ENCODE measurements at regions not wholly inside any gene's neighbourhood (a gene's known extent, or its start where the extent isn't known, plus 50 kb on each side); places are given as distances from the start of the nearest gene placed in this dataset.

- no peaks in the 10 kb centered on the region for H3K27me3 ChIP-seq (replicated peaks in 1 of 4; ENCODE audit: control extremely low read depth in 1 of 4, control insufficient read depth in 3 of 4, insufficient read depth in 4 of 4, low read length in 3 of 4)
- TF ChIP-seq, protein P1, sequence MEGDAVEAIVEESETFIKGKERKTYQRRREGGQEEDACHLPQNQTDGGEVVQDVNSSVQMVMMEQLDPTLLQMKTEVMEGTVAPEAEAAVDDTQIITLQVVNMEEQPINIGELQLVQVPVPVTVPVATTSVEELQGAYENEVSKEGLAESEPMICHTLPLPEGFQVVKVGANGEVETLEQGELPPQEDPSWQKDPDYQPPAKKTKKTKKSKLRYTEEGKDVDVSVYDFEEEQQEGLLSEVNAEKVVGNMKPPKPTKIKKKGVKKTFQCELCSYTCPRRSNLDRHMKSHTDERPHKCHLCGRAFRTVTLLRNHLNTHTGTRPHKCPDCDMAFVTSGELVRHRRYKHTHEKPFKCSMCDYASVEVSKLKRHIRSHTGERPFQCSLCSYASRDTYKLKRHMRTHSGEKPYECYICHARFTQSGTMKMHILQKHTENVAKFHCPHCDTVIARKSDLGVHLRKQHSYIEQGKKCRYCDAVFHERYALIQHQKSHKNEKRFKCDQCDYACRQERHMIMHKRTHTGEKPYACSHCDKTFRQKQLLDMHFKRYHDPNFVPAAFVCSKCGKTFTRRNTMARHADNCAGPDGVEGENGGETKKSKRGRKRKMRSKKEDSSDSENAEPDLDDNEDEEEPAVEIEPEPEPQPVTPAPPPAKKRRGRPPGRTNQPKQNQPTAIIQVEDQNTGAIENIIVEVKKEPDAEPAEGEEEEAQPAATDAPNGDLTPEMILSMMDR (IDR thresholded peaks at IDR 0.05) = no peak
- no peaks in the 10 kb centered on the region for H3K4me1 ChIP-seq (ENCODE audit: control insufficient read depth in 2 of 2, insufficient read depth in 2 of 2, low read length in 2 of 2)
- no peaks in the 10 kb centered on the region for H3K36me3 ChIP-seq (replicated peaks in 1 of 2; ENCODE audit: control extremely low read depth in 1 of 2, control insufficient read depth in 1 of 2, extremely low read depth in 1 of 2, insufficient read depth in 2 of 2, low read length in 1 of 2)
- Mint-ChIP-seq H3K27me3 (peaks cover 3% of the 10 kb centered on the region), H3K4me3 (no peak overlapping the region), H3K4me1 (peaks cover 2% of the 10 kb centered on the region), H3K27ac (no peak overlapping the region), H3K9me3 (ENCODE audit: insufficient read depth) (no peaks in the 10 kb centered on the region)
- no peak overlapping the region for H2AFZ ChIP-seq (ENCODE audit: insufficient read depth, low read depth, low read length, poor library complexity, severe bottlenecking)
- intact Hi-C loops (cut with micrococcal nuclease) = no loop called here
- H3K79me2 ChIP-seq (ENCODE audit: control insufficient read depth, insufficient read depth, low read length) = no peaks in the 10 kb centered on the region
- no peaks in the 10 kb centered on the region for H4K20me1 ChIP-seq (ENCODE audit: control insufficient read depth, insufficient read depth, low read length, poor library complexity, severe bottlenecking)
- H3K4me2 ChIP-seq (replicated peaks; ENCODE audit: low read depth, low read length, poor library complexity, severe bottlenecking) = no peak overlapping the region
- ChIA-PET POLR2A (no interaction called here), CTCF (no interaction called here)
- no peak overlapping the region for H3K27ac ChIP-seq (ENCODE audit: low read length in 2 of 2)
- no peak for ATAC-seq (ENCODE audit: low read depth)
- peaks cover 0 to 15% (median 0%) of the 10 kb centered on the region in 3 donors for H3K9me3 ChIP-seq (ENCODE audit: control extremely low read depth in 1 of 3, control insufficient read depth in 2 of 3, insufficient read depth in 1 of 3, low read length in 2 of 3)
- 60% methylated on average over 1 of the region's 1 CpG for WGBS (ENCODE audit: insufficient coverage)
- no peak overlapping the region for H3K4me3 ChIP-seq (ENCODE audit: control extremely low read depth in 1 of 5, extremely low read depth in 1 of 5, insufficient read depth in 1 of 5, low read depth in 2 of 5, low read length in 4 of 5)
- DNase-seq = no peak
- no peak overlapping the region for H3K9ac ChIP-seq (ENCODE audit: low read length)
Measured at GRCh38 chr2:6492573-6492972, 373.1 kb downstream of the CMPK2 start.

DNA sequence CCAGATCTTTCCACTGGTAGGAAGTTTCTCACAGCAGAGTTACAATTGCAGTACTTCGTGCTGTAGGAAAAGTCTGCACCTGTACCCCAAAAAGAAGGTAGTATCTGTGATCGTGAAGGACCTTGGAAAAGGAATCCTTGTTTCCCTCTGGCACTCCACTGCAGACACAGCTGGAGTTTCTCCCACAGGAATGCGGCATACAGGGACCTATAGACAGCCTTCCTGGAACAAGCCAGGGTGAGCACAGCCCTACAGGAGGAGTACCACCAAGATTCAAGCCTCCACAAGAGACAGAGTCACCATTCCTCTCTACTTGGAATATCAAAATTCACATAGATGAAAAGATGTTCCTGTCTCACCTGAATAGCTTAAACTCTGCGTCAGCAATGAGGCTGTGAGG lies 372.4 kb downstream of the CMPK2 start:
- H3K4me3 ChIP-seq (ENCODE audit: control extremely low read depth in 1 of 5, extremely low read depth in 1 of 5, insufficient read depth in 1 of 5, low read depth in 2 of 5, low read length in 4 of 5) = no peak overlapping the region
- WGBS (ENCODE audit: insufficient coverage) = 78% methylated on average over 3 of the region's 4 CpGs
- POLR2A ChIA-PET = no interaction called here
- peaks cover 0 to 15% (median 0%) of the 10 kb centered on the region in 3 donors for H3K9me3 ChIP-seq (ENCODE audit: control extremely low read depth in 1 of 3, control insufficient read depth in 2 of 3, insufficient read depth in 1 of 3, low read length in 2 of 3)
- H3K36me3 ChIP-seq (replicated peaks in 1 of 2; ENCODE audit: control extremely low read depth in 1 of 2, control insufficient read depth in 1 of 2, extremely low read depth in 1 of 2, insufficient read depth in 2 of 2, low read length in 1 of 2) = no peaks in the 10 kb centered on the region
- Mint-ChIP-seq H3K4me1 (peaks cover 4% of the 10 kb centered on the region), H3K27me3 (peaks cover 3% of the 10 kb centered on the region), H3K27ac (no peak overlapping the region), H3K4me3 (no peak overlapping the region), H3K9me3 (ENCODE audit: insufficient read depth) (no peaks in the 10 kb centered on the region)
- DNase-seq = no peak
- H3K27ac ChIP-seq (ENCODE audit: low read length in 2 of 2) = no peak overlapping the region
- no peaks in the 10 kb centered on the region for H3K27me3 ChIP-seq (replicated peaks in 1 of 4; ENCODE audit: control extremely low read depth in 1 of 4, control insufficient read depth in 3 of 4, insufficient read depth in 4 of 4, low read length in 3 of 4)
- H3K4me1 ChIP-seq (ENCODE audit: control insufficient read depth in 2 of 2, insufficient read depth in 2 of 2, low read length in 2 of 2) = no peaks in the 10 kb centered on the region
- intact Hi-C loops (cut with micrococcal nuclease) = no loop called here
- no peak overlapping the region for H3K9ac ChIP-seq (ENCODE audit: low read length)
- no peak for ATAC-seq (ENCODE audit: low read depth)
- CTCF ChIA-PET = no interaction called here
- no peak overlapping the region for H3K4me2 ChIP-seq (replicated peaks; ENCODE audit: low read depth, low read length, poor library complexity, severe bottlenecking)
- no peaks in the 10 kb centered on the region for H3K79me2 ChIP-seq (ENCODE audit: control insufficient read depth, insufficient read depth, low read length)
- no peaks in the 10 kb centered on the region for H4K20me1 ChIP-seq (ENCODE audit: control insufficient read depth, insufficient read depth, low read length, poor library complexity, severe bottlenecking)
- no peak for TF ChIP-seq EZH2 (IDR thresholded peaks at IDR 0.05; ENCODE audit: borderline replicate concordance, insufficient read depth, low read depth, low read length, poor library complexity, severe bottlenecking)
- TF ChIP-seq, protein P1 (IDR thresholded peaks at IDR 0.05) = no peak
- H2AFZ ChIP-seq (ENCODE audit: insufficient read depth, low read depth, low read length, poor library complexity, severe bottlenecking) = no peak overlapping the region

Data from B cell (primary cell).